ENCODE measurements at regions not wholly inside any gene's neighbourhood (a gene's known extent, or its start where the extent isn't known, plus 50 kb on each side); places are given as distances from the start of the nearest gene placed in this dataset.

- TF ChIP-seq HES2 (IDR thresholded peaks at IDR 0.05) (no peak), EHF (CRISPR knock-in tag; IDR thresholded peaks at IDR 0.05) (no peak), CHD4 (IDR thresholded peaks at IDR 0.05; ENCODE audit: borderline replicate concordance) (no peak), NR3C1 (IDR thresholded peaks at IDR 0.05) (no peak)
Observed at GRCh38 chr10:59479426-59479825, 117.1 kb upstream of the FAM13C start (continued).

GRCh38 chr10:59470570-59470969, 108.2 kb upstream of the FAM13C start:
- no peak overlapping the region for H3K27ac ChIP-seq
- H3K4me2 ChIP-seq, result no peak overlapping the region
- H3K9me3 ChIP-seq, result no peaks in the 10 kb centered on the region
- H3K4me1 ChIP-seq, result no peaks in the 10 kb centered on the region
- DNase-seq (ENCODE audit: low read depth in 1 of 2, low spot score in 1 of 2), result no peak
- WGBS (ENCODE audit: missing lambda C conversion rate), result 0% methylated on average over 1 of the region's 5 CpGs
- POLR2A ChIA-PET, result no interaction called here
- no peak for ATAC-seq
- TF ChIP-seq HDAC2 (IDR thresholded peaks at IDR 0.05), result no peak
- no peak for TF ChIP-seq PHF8 (IDR thresholded peaks at IDR 0.05; ENCODE audit: borderline replicate concordance, low read depth)
- no peak for TF ChIP-seq HEYL (CRISPR knock-in tag; IDR thresholded peaks at IDR 0.05)
- CTCF ChIA-PET, result no interaction called here
- no peak overlapping the region for H3K4me3 ChIP-seq
- FAIRE-seq, result no peak

GRCh38 chr10:59465088-59465487, 102.7 kb upstream of the FAM13C start:
- ATAC-seq, result no peak
- Histone ChIP-seq H3K27ac (no peak overlapping the region), H3K4me2 (no peak overlapping the region), H3K4me3 (no peak overlapping the region), H3K9me3 (no peaks in the 10 kb centered on the region), H3K4me1 (no peaks in the 10 kb centered on the region)
- TF ChIP-seq CBX8 (IDR thresholded peaks at IDR 0.05) (no peak), ZSCAN20 (CRISPR knock-in tag; IDR thresholded peaks at IDR 0.05) (no peak), MAZ (IDR thresholded peaks at IDR 0.05; ENCODE audit: borderline replicate concordance, low read depth, low read length) (no peak), SMC3 (IDR thresholded peaks at IDR 0.05) (peak; percentile 17; the same call in 1 of the 3 replicates), PHF8 (IDR thresholded peaks at IDR 0.05; ENCODE audit: borderline replicate concordance, low read depth) (no peak), RAD21 (conservative IDR thresholded peaks at IDR 0.05 in 1 of 2, IDR thresholded peaks at IDR 0.05 in 1 of 2) (peak in 1 of 2 experiments; percentile 23; a peak in 1 of 5 replicates), CTCF (IDR thresholded peaks at IDR 0.05) (peak; percentile 16; the same call in 2 of the 3 replicates), FOSB (CRISPR knock-in tag; IDR thresholded peaks at IDR 0.05) (no peak)
- CTCF ChIA-PET, result interaction anchor here (0.8 to 0.9 kb wide), 2 partner anchors 13 to 71 kb away, joined by 3 read pairs; no protein-coding TSS in a partner anchor
- peak in 1 of 2 experiments; percentile 2 for DNase-seq (ENCODE audit: low read depth in 1 of 2, low spot score in 1 of 2)
- peak; percentile 72 for FAIRE-seq
- POLR2A ChIA-PET, result no interaction called here

- CTCF ChIA-PET, result interaction anchor here (0.9 kb wide), 1 partner anchor 71 kb away, joined by 3 read pairs; no protein-coding TSS in a partner anchor
- DNase-seq (ENCODE audit: low read depth in 1 of 2, low spot score in 1 of 2) (no peak), FAIRE-seq (no peak), ATAC-seq (no peak)
- TF ChIP-seq RCOR1 (IDR thresholded peaks at IDR 0.05; ENCODE audit: low read depth, low read length) (no peak), FOSL2 (IDR thresholded peaks at IDR 0.05) (no peak), FOSL2 (CRISPR knock-in tag; IDR thresholded peaks at IDR 0.05) (peak; percentile 60; the same call in 1 of the 2 replicates)
- H3K4me1 ChIP-seq, result no peaks in the 10 kb centered on the region
- H3K4me3 ChIP-seq, result no peak overlapping the region
- no peak overlapping the region for H3K27ac ChIP-seq
- POLR2A ChIA-PET, result no interaction called here
- H3K4me2 ChIP-seq, result no peak overlapping the region
- no peaks in the 10 kb centered on the region for H3K9me3 ChIP-seq
- 0% methylated on average over 1 of the region's 1 CpG for WGBS (ENCODE audit: missing lambda C conversion rate)
Observed at GRCh38 chr10:59464483-59464882, 102.1 kb upstream of the FAM13C start.

GRCh38 chr10:59463909-59464308, 101.6 kb upstream of the FAM13C start:
- H3K4me1 ChIP-seq, result no peaks in the 10 kb centered on the region
- DNase-seq (ENCODE audit: low read depth in 1 of 2, low spot score in 1 of 2) (no peak), FAIRE-seq (no peak), ATAC-seq (no peak)
- ChIA-PET POLR2A (no interaction called here), CTCF (no interaction called here)
- no peak overlapping the region for H3K4me2 ChIP-seq
- no peaks in the 10 kb centered on the region for H3K9me3 ChIP-seq
- H3K4me3 ChIP-seq, result no peak overlapping the region
- H3K27ac ChIP-seq, result no peak overlapping the region
- 36% methylated on average over 4 of the region's 4 CpGs for WGBS (ENCODE audit: missing lambda C conversion rate)
- TF ChIP-seq ZSCAN20 (CRISPR knock-in tag; IDR thresholded peaks at IDR 0.05) (no peak), ATOH8 (CRISPR knock-in tag; IDR thresholded peaks at IDR 0.05; ENCODE audit: low read depth) (no peak), CTCF (IDR thresholded peaks at IDR 0.05) (no peak), CBX2 (IDR thresholded peaks at IDR 0.05; ENCODE audit: borderline replicate concordance, low read depth) (no peak), NR3C1 (IDR thresholded peaks at IDR 0.05) (no peak), NFE2L2 (conservative IDR thresholded peaks at IDR 0.05; ENCODE audit: low read length) (no peak), EHF (CRISPR knock-in tag; IDR thresholded peaks at IDR 0.05) (no peak), ELK1 (IDR thresholded peaks at IDR 0.05; ENCODE audit: low read depth, low read length) (no peak), RCOR1 (IDR thresholded peaks at IDR 0.05; ENCODE audit: low read depth, low read length) (no peak), ZNF302 (CRISPR knock-in tag; IDR thresholded peaks at IDR 0.05) (no peak), FOXS1 (CRISPR knock-in tag; IDR thresholded peaks at IDR 0.05) (no peak), SMC3 (IDR thresholded peaks at IDR 0.05) (no peak)
